ENCODE measurements at regions not wholly inside any gene's neighbourhood (a gene's known extent, or its start where the extent isn't known, plus 50 kb on each side); places are given as distances from the start of the nearest gene placed in this dataset.

DNA sequence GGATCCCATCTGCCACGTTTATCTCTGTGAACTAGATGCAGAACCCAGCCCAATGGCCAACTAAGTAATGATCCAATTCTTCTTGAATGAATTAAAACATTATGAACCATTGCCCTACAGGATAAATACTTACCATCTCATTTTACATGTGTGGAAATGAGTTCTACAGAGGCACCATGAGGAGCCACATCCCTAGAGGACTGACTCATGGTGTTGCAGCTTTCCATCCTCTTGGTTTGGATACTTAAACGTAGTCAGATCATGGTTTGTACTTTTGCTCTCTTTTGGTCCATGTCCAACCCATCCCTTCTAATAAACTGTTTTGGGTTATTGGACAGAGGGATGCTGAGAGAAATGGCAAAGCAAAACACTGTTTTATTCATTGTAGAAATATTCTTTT lies 484.8 kb downstream of the EBF1 start:
- TF ChIP-seq EZH2 (IDR thresholded peaks at IDR 0.05) = no peak
- TF ChIP-seq POLR2AphosphoS5 (IDR thresholded peaks at IDR 0.05; ENCODE audit: borderline replicate concordance, low read depth, low read length) = no peak
- Histone ChIP-seq H3K9ac (ENCODE audit: insufficient read length) (no peak overlapping the region), H3K4me3 (no peak overlapping the region), H3K27ac (no peak overlapping the region), H3K9me3 (ENCODE audit: low read depth, low read length) (no peaks in the 10 kb centered on the region), H3K36me3 (ENCODE audit: insufficient read depth, low read length) (no peaks in the 10 kb centered on the region)
- no peak for DNase-seq (ENCODE audit: low read depth, low spot score)

DNA sequence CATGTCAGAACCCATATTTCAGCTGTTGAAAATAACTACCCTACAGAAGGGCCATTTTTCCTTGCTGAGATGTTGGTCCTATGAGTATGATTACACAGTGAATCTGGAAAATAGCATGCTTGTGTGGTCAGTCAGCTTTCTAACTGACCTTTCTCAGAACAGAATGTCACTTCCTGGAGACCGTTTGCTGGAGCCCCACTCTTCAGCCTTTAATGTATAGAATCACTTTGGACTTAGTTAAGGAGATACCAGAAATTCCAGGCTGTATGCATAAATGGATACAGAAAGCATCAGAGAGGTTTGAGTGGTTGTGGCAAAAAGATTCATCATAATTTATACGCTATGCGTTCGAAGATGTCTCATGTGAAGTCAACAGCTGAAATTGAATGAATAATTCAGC lies 488.1 kb downstream of the EBF1 start:
- no peak overlapping the region for H3K27ac ChIP-seq
- TF ChIP-seq POLR2AphosphoS5 (IDR thresholded peaks at IDR 0.05; ENCODE audit: borderline replicate concordance, low read depth, low read length) (no peak), EZH2 (IDR thresholded peaks at IDR 0.05) (no peak), FOXP2 (optimal IDR thresholded peaks at IDR 0.05; ENCODE audit: control extremely low read depth, extremely low read length, insufficient read depth) (no peak)
- DNase-seq (ENCODE audit: low read depth, low spot score) = no peak
- H3K9ac ChIP-seq (ENCODE audit: insufficient read length) = no peak overlapping the region
- no peaks in the 10 kb centered on the region for H3K36me3 ChIP-seq (ENCODE audit: insufficient read depth, low read length)
- H3K9me3 ChIP-seq (ENCODE audit: low read depth, low read length) = no peaks in the 10 kb centered on the region
- H3K4me3 ChIP-seq = no peak overlapping the region

DNA sequence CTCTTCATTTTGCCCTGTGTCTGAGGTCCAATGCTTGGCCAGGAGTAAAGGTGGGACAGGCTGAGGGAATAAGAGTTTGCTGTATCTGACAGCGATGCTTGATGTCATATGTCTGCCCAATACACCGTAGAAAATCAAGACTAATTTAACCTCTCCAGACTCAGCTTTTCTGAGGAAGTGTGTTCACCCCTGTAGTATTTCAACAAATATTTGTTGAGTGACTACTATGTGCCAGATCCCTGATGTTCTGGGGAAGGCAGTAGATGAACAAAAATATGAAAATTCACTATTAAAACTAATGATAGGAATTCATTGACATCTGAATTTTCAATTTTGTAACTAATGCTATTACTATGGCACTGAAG lies 489.7 kb downstream of the EBF1 start:
- no peaks in the 10 kb centered on the region for H3K36me3 ChIP-seq (ENCODE audit: insufficient read depth, low read length)
- TF ChIP-seq POLR2AphosphoS5 (IDR thresholded peaks at IDR 0.05; ENCODE audit: borderline replicate concordance, low read depth, low read length) (no peak), EZH2 (IDR thresholded peaks at IDR 0.05) (no peak), FOXP2 (optimal IDR thresholded peaks at IDR 0.05; ENCODE audit: control extremely low read depth, extremely low read length, insufficient read depth) (no peak)
- no peak overlapping the region for H3K4me3 ChIP-seq
- no peak overlapping the region for H3K27ac ChIP-seq
- no peaks in the 10 kb centered on the region for H3K9me3 ChIP-seq (ENCODE audit: low read depth, low read length)
- DNase-seq (ENCODE audit: low read depth, low spot score) = no peak
- no peak overlapping the region for H3K9ac ChIP-seq (ENCODE audit: insufficient read length)

DNA sequence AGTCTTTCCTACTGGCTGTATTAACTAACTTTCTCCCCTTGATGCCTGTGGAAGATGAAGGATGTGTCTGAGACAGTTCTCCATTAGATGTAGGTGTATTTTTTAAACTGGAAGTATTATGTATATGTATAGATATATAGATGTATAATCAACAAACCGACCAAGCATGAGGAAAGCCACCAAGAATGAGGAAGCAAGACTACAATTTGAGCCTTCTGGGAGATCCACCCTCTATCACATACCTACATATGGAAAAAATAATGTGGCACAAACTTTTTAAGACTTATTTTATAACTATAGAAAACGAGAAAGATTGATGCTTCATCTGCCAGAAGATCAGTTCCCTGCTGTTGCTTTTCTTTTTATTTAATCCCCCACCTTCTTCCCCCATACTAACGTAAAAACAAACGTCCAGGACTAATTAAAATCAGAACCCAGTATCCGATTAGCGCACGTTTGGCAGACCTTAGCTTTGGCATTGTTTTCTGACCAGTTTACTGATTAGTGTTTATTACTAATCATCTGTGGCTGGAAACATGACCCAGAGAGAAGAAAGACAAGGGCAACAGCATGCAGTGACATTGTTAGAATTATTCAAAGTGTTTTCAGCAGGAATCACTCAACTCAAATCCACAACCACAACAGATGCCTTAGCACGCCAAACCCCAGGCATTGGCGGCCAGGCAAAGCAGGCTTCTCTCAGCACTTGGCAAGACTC lies 490.2 kb downstream of the EBF1 start:
- H3K27ac ChIP-seq = no peak overlapping the region
- no peak for TF ChIP-seq EZH2 (IDR thresholded peaks at IDR 0.05)
- no peak overlapping the region for H3K9ac ChIP-seq (ENCODE audit: insufficient read length)
- H3K36me3 ChIP-seq (ENCODE audit: insufficient read depth, low read length) = no peaks in the 10 kb centered on the region
- H3K4me3 ChIP-seq = no peak overlapping the region
- no peak for DNase-seq (ENCODE audit: low read depth, low spot score)
- no peaks in the 10 kb centered on the region for H3K9me3 ChIP-seq (ENCODE audit: low read depth, low read length)

DNA sequence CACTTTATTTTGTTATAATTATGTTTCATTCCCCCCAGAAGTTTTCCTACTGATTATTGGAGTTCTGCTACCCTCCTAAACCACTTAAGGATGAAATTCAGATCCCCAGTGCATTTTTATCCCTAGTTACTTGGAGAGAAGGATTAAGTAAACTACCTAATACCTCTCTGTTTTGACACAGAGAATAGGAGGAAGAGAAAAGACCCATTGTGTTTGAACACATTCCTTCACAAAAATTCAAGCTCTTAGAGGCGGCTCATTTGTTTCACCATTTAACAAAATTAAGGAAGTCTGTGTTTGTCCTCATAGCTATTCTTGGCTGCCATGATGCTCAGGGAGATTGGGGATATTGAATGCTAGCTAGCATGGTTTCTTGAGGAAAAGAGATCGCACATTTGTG lies 492.6 kb downstream of the EBF1 start:
- no peak overlapping the region for H3K27ac ChIP-seq
- TF ChIP-seq FOXP2 (optimal IDR thresholded peaks at IDR 0.05; ENCODE audit: control extremely low read depth, extremely low read length, insufficient read depth) = no peak
- no peak for TF ChIP-seq POLR2AphosphoS5 (IDR thresholded peaks at IDR 0.05; ENCODE audit: borderline replicate concordance, low read depth, low read length)
- TF ChIP-seq EZH2 (IDR thresholded peaks at IDR 0.05) = no peak
- DNase-seq (ENCODE audit: low read depth, low spot score) = no peak
- no peak overlapping the region for H3K9ac ChIP-seq (ENCODE audit: insufficient read length)
- no peaks in the 10 kb centered on the region for H3K9me3 ChIP-seq (ENCODE audit: low read depth, low read length)
- no peaks in the 10 kb centered on the region for H3K36me3 ChIP-seq (ENCODE audit: insufficient read depth, low read length)
- H3K4me3 ChIP-seq = no peak overlapping the region

DNA sequence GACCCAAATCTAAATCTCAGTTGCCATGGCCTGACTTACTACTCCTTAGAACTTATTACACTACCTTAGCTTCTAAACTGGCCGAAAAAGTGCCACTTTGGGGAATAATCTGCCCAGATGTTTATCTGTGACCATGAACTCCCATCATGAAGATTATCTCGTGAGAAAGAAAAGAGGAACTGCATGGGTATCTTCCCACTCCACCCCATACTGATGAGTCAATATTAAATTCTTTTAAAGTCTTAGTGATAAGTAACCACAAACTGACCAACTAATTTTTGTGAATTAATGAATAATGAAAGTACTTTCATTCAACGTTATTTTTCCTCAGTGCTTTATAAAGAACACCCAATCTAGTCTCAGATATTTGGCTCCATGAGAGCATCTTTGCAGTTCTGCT lies 493.5 kb downstream of the EBF1 start:
- Histone ChIP-seq H3K27ac (no peak overlapping the region), H3K36me3 (ENCODE audit: insufficient read depth, low read length) (no peaks in the 10 kb centered on the region), H3K9me3 (ENCODE audit: low read depth, low read length) (no peaks in the 10 kb centered on the region), H3K9ac (ENCODE audit: insufficient read length) (no peak overlapping the region), H3K4me3 (no peak overlapping the region)
- DNase-seq (ENCODE audit: low read depth, low spot score) = no peak
- TF ChIP-seq POLR2AphosphoS5 (IDR thresholded peaks at IDR 0.05; ENCODE audit: borderline replicate concordance, low read depth, low read length) = no peak

DNA sequence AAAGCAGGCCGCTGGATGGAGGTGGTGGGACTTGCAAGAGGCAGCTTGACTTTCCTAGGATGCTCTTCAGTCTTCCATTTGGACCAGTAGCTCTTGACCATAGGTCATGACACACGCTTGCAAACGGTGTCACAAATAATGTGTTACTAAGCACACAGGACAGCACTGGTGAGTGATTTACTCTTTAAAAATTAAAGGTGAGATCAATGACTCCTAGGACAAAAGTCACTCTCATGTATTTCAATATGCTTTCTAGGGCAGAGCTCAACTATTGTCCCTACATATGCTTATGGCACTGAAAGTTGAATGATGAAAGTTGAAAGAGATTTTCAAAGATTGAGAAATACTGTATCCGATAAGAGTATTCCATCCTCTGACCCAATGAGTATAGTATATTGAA lies 496.7 kb downstream of the EBF1 start:
- Histone ChIP-seq H3K4me3 (no peak overlapping the region), H3K36me3 (ENCODE audit: insufficient read depth, low read length) (no peaks in the 10 kb centered on the region), H3K9ac (ENCODE audit: insufficient read length) (no peak overlapping the region), H3K27ac (no peak overlapping the region), H3K9me3 (ENCODE audit: low read depth, low read length) (no peaks in the 10 kb centered on the region)
- no peak for TF ChIP-seq POLR2AphosphoS5 (IDR thresholded peaks at IDR 0.05; ENCODE audit: borderline replicate concordance, low read depth, low read length)
- no peak for DNase-seq (ENCODE audit: low read depth, low spot score)

DNA sequence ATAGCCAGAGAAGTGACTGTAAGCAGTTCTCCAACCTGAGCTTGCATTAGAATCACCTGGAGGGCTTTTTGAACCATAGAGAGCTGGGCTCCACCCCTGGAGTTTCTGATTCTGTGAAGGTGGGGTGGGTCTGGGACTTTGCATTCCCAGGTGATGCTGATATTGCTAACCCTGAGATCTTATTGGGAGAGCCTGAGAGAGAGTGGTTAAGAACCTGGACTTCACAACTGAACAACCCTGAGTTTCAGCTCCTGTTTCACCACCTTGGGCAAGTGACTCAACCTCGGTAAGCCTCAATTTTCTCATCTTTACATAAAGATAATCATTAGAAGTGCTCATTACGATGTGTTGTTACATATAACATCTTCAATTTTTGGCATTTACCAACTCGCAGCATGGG lies 498.6 kb downstream of the EBF1 start:
- TF ChIP-seq FOXP2 (optimal IDR thresholded peaks at IDR 0.05; ENCODE audit: control extremely low read depth, extremely low read length, insufficient read depth) (no peak), EZH2 (IDR thresholded peaks at IDR 0.05) (no peak), POLR2AphosphoS5 (IDR thresholded peaks at IDR 0.05; ENCODE audit: borderline replicate concordance, low read depth, low read length) (no peak)
- no peak overlapping the region for H3K9ac ChIP-seq (ENCODE audit: insufficient read length)
- no peaks in the 10 kb centered on the region for H3K36me3 ChIP-seq (ENCODE audit: insufficient read depth, low read length)
- H3K4me3 ChIP-seq = no peak overlapping the region
- H3K9me3 ChIP-seq (ENCODE audit: low read depth, low read length) = no peaks in the 10 kb centered on the region; the same call in 1 of the 2 replicates
- H3K27ac ChIP-seq = no peak overlapping the region
- DNase-seq (ENCODE audit: low read depth, low spot score) = no peak

DNA sequence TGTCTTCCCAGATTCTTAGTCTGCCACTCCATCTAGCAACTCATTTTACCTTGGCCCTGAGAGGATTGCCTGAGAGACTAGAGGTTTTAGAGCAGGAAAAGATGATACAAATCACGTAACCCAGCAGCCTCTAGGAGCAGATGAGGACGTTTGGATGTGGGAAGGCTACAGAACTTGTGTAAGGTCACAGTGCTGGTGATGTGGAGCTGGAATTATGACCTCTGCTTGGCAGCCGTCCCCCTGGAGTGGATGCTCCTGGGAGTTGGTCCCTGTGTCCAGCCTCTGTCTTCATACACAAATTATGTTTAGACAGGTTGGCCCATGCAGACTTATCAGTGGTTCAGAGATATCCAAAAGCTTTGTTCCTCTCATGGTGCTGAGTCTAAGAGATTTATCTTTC lies 499.0 kb downstream of the EBF1 start:
- no peaks in the 10 kb centered on the region for H3K36me3 ChIP-seq (ENCODE audit: insufficient read depth, low read length)
- H3K4me3 ChIP-seq = no peak overlapping the region
- no peak overlapping the region for H3K27ac ChIP-seq
- no peak overlapping the region for H3K9ac ChIP-seq (ENCODE audit: insufficient read length)
- H3K9me3 ChIP-seq (ENCODE audit: low read depth, low read length) = no peaks in the 10 kb centered on the region; the same call in 1 of the 2 replicates
- no peak for TF ChIP-seq EZH2 (IDR thresholded peaks at IDR 0.05)
- no peak for TF ChIP-seq POLR2AphosphoS5 (IDR thresholded peaks at IDR 0.05; ENCODE audit: borderline replicate concordance, low read depth, low read length)
- no peak for TF ChIP-seq FOXP2 (optimal IDR thresholded peaks at IDR 0.05; ENCODE audit: control extremely low read depth, extremely low read length, insufficient read depth)
- DNase-seq (ENCODE audit: low read depth, low spot score) = no peak

Measured in SK-N-MC (cell line).